ENCODE measurements at regions not wholly inside any gene's neighbourhood (a gene's known extent, or its start where the extent isn't known, plus 50 kb on each side); places are given as distances from the start of the nearest gene placed in this dataset.

- Histone ChIP-seq H3K27ac (no peak overlapping the region), H3K4me2 (no peak overlapping the region), H4K20me1 (ENCODE audit: insufficient read depth, poor library complexity, severe bottlenecking) (no peaks in the 10 kb centered on the region), H3K4me3 (no peak overlapping the region), H3K79me2 (no peaks in the 10 kb centered on the region), H3K27me3 (no peaks in the 10 kb centered on the region), H3K9me2 (replicated peaks; ENCODE audit: insufficient read depth) (no peaks in the 10 kb centered on the region), H2AFZ (no peak overlapping the region), H3K36me3 (replicated peaks; ENCODE audit: insufficient read depth, low read depth) (no peaks in the 10 kb centered on the region), H3K9me3 (ENCODE audit: low read depth) (no peaks in the 10 kb centered on the region), H3K4me1 (ENCODE audit: insufficient read depth) (no peaks in the 10 kb centered on the region)
- WGBS (ENCODE audit: low lambda C conversion rate, missing lambda C conversion rate), result 91% methylated on average over 10 of the region's 10 CpGs
- TF ChIP-seq EZH2phosphoT487 (IDR thresholded peaks at IDR 0.05; ENCODE audit: low read depth, severe bottlenecking, unreplicated experiment) (no peak), EZH2 (IDR thresholded peaks at IDR 0.05; ENCODE audit: borderline replicate concordance) (no peak)
- TF ChIP-seq, protein P1, sequence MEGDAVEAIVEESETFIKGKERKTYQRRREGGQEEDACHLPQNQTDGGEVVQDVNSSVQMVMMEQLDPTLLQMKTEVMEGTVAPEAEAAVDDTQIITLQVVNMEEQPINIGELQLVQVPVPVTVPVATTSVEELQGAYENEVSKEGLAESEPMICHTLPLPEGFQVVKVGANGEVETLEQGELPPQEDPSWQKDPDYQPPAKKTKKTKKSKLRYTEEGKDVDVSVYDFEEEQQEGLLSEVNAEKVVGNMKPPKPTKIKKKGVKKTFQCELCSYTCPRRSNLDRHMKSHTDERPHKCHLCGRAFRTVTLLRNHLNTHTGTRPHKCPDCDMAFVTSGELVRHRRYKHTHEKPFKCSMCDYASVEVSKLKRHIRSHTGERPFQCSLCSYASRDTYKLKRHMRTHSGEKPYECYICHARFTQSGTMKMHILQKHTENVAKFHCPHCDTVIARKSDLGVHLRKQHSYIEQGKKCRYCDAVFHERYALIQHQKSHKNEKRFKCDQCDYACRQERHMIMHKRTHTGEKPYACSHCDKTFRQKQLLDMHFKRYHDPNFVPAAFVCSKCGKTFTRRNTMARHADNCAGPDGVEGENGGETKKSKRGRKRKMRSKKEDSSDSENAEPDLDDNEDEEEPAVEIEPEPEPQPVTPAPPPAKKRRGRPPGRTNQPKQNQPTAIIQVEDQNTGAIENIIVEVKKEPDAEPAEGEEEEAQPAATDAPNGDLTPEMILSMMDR (IDR thresholded peaks at IDR 0.05; ENCODE audit: poor library complexity), result no peak
- DNase-seq (ENCODE audit: low spot score), result no peak
Observed at GRCh38 chr10:131685576-131685975, 215.2 kb upstream of the PPP2R2D start.

DNA sequence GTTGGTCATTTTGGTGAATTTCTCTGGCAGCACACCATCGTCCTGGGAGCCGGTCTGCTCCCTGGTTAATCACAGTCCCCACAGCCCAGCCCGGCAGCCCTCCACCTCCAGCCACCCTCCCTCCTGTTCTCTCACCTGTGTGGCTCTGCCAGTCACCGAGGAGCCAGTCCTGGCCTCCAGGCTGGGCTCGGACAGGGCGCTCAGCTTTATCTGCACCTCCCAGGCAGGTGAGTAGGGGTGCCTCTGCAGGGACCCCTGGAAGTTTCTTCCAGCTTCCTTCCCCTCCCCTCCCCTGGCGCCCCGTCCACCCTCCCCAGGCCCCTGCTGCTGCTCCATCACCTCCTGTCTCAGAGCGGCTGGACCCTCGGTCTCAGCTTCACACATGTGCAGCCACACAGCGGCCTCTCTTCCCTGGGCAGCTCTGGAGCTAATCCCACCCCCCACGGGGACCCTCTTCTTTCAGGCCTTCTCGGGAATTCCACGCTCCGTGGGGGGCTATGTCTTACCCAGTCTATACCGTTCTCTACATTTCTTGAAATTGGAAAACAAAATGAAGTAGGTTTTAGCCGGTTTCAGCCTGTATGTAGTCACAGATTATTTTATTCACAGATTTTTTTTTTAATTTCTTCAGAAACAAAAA is 213.9 kb upstream of the PPP2R2D start:
- Histone ChIP-seq H3K36me3 (replicated peaks; ENCODE audit: insufficient read depth, low read depth) (no peaks in the 10 kb centered on the region), H2AFZ (no peak overlapping the region), H3K4me1 (ENCODE audit: insufficient read depth) (no peaks in the 10 kb centered on the region), H3K9me3 (ENCODE audit: low read depth) (no peaks in the 10 kb centered on the region), H4K20me1 (ENCODE audit: insufficient read depth, poor library complexity, severe bottlenecking) (no peaks in the 10 kb centered on the region), H3K27ac (no peak overlapping the region), H3K4me3 (no peak overlapping the region), H3K9me2 (replicated peaks; ENCODE audit: insufficient read depth) (no peaks in the 10 kb centered on the region), H3K27me3 (no peaks in the 10 kb centered on the region), H3K4me2 (no peak overlapping the region), H3K79me2 (no peaks in the 10 kb centered on the region)
- no peak for DNase-seq (ENCODE audit: low spot score)
- 52% methylated on average over 16 of the region's 17 CpGs for WGBS (ENCODE audit: low lambda C conversion rate, missing lambda C conversion rate)
- TF ChIP-seq, protein P1 (IDR thresholded peaks at IDR 0.05; ENCODE audit: poor library complexity), result no peak
- no peak for TF ChIP-seq EZH2 (IDR thresholded peaks at IDR 0.05; ENCODE audit: borderline replicate concordance)
- no peak for TF ChIP-seq EZH2phosphoT487 (IDR thresholded peaks at IDR 0.05; ENCODE audit: low read depth, severe bottlenecking, unreplicated experiment)

DNA sequence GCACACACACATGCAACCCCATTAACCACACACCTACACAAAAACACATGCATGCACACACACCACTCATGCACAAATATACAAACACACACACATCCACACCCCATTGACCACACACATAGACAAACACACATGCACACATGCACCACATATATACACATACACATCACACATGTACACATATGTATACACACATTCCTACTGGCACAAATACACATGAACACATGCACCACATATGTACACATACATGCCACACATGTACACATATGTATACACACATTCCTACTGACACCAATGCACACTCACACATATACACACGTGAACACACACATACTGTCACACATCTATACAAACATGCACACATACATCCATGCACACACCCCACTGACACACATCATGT is 212.5 kb upstream of the PPP2R2D start:
- H2AFZ ChIP-seq, result no peak overlapping the region
- WGBS (ENCODE audit: low lambda C conversion rate, missing lambda C conversion rate), result 90% methylated on average over 1 of the region's 1 CpG
- no peaks in the 10 kb centered on the region for H4K20me1 ChIP-seq (ENCODE audit: insufficient read depth, poor library complexity, severe bottlenecking)
- H3K4me3 ChIP-seq, result no peak overlapping the region
- H3K36me3 ChIP-seq (replicated peaks; ENCODE audit: insufficient read depth, low read depth), result no peaks in the 10 kb centered on the region
- TF ChIP-seq EZH2 (IDR thresholded peaks at IDR 0.05; ENCODE audit: borderline replicate concordance) (no peak), EZH2phosphoT487 (IDR thresholded peaks at IDR 0.05; ENCODE audit: low read depth, severe bottlenecking, unreplicated experiment) (no peak)
- TF ChIP-seq, protein P1 (IDR thresholded peaks at IDR 0.05; ENCODE audit: poor library complexity), result no peak
- no peaks in the 10 kb centered on the region for H3K4me1 ChIP-seq (ENCODE audit: insufficient read depth)
- no peak for DNase-seq (ENCODE audit: low spot score)
- no peak overlapping the region for H3K27ac ChIP-seq
- no peaks in the 10 kb centered on the region for H3K9me2 ChIP-seq (replicated peaks; ENCODE audit: insufficient read depth)
- no peaks in the 10 kb centered on the region for H3K9me3 ChIP-seq (ENCODE audit: low read depth)
- H3K79me2 ChIP-seq, result no peaks in the 10 kb centered on the region
- H3K27me3 ChIP-seq, result no peaks in the 10 kb centered on the region
- H3K4me2 ChIP-seq, result no peak overlapping the region
